Prostate gland (tissue), 2 donors: ENCODE measurements at regions not wholly inside any gene's neighbourhood (a gene's known extent, or its start where the extent isn't known, plus 50 kb on each side); places are given as distances from the start of the nearest gene placed in this dataset.

Source experiments
- DNase-seq: peaks from one replicate; pipeline ENCODE4 v3.0.0-alpha.2; 2019; ENCODE audit warnings: low spot score
- H3K27ac ChIP-seq, 2 donors: fragments of 200-600 bp; sonication (generic); 2 replicates each; pipeline ENCODE4 v1.5.1; 2017 to 2019
- H3K27me3 ChIP-seq: fragments of 200-600 bp; sonication (generic); replicated peaks from 2 replicates; pipeline ENCODE4 v1.5.1; 2019; ENCODE audit not compliant: insufficient read depth
- H3K36me3 ChIP-seq, 2 donors: fragments of 200-600 bp; sonication (generic); 1 replicate in 1 of 2; 2 replicates in 1 of 2; pipeline versions ENCODE4 v1.5.1 to v1.8.1; 2017 to 2019
- H3K4me1 ChIP-seq: fragments of 200-600 bp; sonication (generic); replicated peaks from 2 replicates; pipeline ENCODE4 v1.5.1; 2019
- H3K4me3 ChIP-seq, 2 donors: fragments of 200-600 bp; sonication (generic); 2 replicates each; pipeline ENCODE4 v1.5.1; 2017 to 2019
- H3K9me3 ChIP-seq: fragments of 200-600 bp; sonication (generic); 2 replicates; pipeline ENCODE4 v1.5.1; 2017
- CTCF ChIP-seq, 4 experiments: fragments of 200-600 bp in 2 of 4; fragments of 450-650 bp in 2 of 4; sonication (generic) in 2 of 4; IDR thresholded peaks; 1 replicate in 3 of 4; 2 replicates in 1 of 4; pipeline ENCODE4 v1.5.1; 2016 to 2019; ENCODE audit warnings: antibody characterized with exemption in 4 of 4, mild to moderate bottlenecking in 2 of 4, moderate library complexity in 2 of 4
- POLR2A ChIP-seq: fragments of 450-650 bp; IDR thresholded peaks from one replicate; pipeline ENCODE4 v1.6.1; 2016; ENCODE audit warnings: antibody characterized with exemption, mild to moderate bottlenecking
- POLR2AphosphoS5 ChIP-seq: sonication (generic); formaldehyde crosslinking; IDR thresholded peaks from one replicate; pipeline ENCODE4 v1.6.1; 2017; ENCODE audit warnings: antibody characterized with exemption
- WGBS: methylation state at CpG from one replicate; pipeline ENCODE4 v1.1.5; 2018; 5-methylcytosine and 5-hydroxymethylcytosine counted together
- intact Hi-C: fragments of 100-400 bp; cut with DNase I; formaldehyde crosslinking; loops from one replicate; pipeline ENCODE4 v1.14.2; 2022

GRCh38 chr6:54681987-54682386, 164.6 kb upstream of the FAM83B start:
- Histone ChIP-seq H3K4me1 (no peaks in the 10 kb centered on the region), H3K9me3 (no peaks in the 10 kb centered on the region), H3K4me3 (no peak overlapping the region), H3K27ac (no peak overlapping the region), H3K36me3 (no peaks in the 10 kb centered on the region), H3K27me3 (no peaks in the 10 kb centered on the region)
- no peak for DNase-seq
- no peak for TF ChIP-seq POLR2A
- no peak for TF ChIP-seq CTCF (IDR thresholded peaks at IDR 0.05)
- no peak for TF ChIP-seq POLR2AphosphoS5
- intact Hi-C loops, result no loop called here
- 69% methylated on average over 4 of the region's 4 CpGs for WGBS

DNA sequence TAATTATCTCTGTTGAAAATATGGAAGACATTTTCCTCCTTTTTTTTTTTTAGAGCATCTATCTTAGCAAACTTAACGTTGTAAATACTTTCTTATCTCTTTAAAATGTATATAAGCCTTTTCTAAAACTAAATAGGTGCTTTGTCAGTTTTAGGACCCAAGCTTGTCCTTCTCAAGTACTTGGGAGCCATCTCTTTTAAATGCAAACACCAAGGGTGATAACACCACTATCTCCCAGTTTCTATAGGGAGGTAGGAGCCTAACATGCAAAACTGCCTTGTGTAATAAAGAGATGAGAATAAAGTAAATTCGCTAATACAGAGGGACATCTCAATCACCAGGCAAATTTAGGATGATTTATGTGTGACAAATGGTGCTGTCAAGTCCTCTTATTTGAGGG, 157.0 kb upstream of the FAM83B start:
- no peak overlapping the region for H3K27ac ChIP-seq
- no peaks in the 10 kb centered on the region for H3K27me3 ChIP-seq
- no peak overlapping the region for H3K4me3 ChIP-seq
- H3K9me3 ChIP-seq, result no peaks in the 10 kb centered on the region
- no peak for DNase-seq
- TF ChIP-seq POLR2A (no peak), POLR2AphosphoS5 (no peak), CTCF (IDR thresholded peaks at IDR 0.05) (no peak)
- WGBS, result 76% methylated on average over 2 of the region's 2 CpGs
- intact Hi-C loops, result no loop called here
- no peaks in the 10 kb centered on the region for H3K4me1 ChIP-seq
- H3K36me3 ChIP-seq, result no peaks in the 10 kb centered on the region

DNA sequence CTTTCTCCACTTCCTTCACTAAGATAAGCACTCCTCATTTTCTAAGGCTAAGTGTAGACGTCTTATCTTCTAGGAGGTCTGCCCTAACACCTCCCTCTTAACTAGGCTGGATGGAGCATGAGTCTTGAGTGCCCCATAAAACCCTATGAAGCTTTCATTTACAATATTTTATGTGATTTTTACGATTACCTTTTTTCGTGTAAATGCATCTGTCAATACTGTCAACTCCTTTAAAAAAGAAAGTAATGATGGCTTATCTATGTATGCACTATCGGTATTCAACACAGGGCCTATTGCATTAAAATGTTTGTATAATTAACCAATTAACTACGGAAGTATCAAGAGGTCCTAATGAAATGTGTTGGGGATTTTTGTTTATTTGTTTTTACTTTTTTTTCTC, 156.0 kb upstream of the FAM83B start:
- H3K27ac ChIP-seq, result no peak overlapping the region
- no peaks in the 10 kb centered on the region for H3K27me3 ChIP-seq
- TF ChIP-seq POLR2AphosphoS5, result no peak
- TF ChIP-seq CTCF (IDR thresholded peaks at IDR 0.05), result no peak
- no peak for TF ChIP-seq POLR2A
- intact Hi-C loops, result no loop called here
- 37% methylated on average over 5 of the region's 5 CpGs for WGBS
- no peaks in the 10 kb centered on the region for H3K9me3 ChIP-seq
- no peak overlapping the region for H3K4me3 ChIP-seq
- H3K36me3 ChIP-seq, result no peaks in the 10 kb centered on the region
- no peak for DNase-seq
- no peaks in the 10 kb centered on the region for H3K4me1 ChIP-seq

- no peaks in the 10 kb centered on the region for H3K36me3 ChIP-seq
- no peak overlapping the region for H3K4me3 ChIP-seq
- H3K9me3 ChIP-seq, result no peaks in the 10 kb centered on the region
- intact Hi-C loops, result no loop called here
- no peak for DNase-seq
- no peak overlapping the region for H3K27ac ChIP-seq
- H3K4me1 ChIP-seq, result no peaks in the 10 kb centered on the region
- no peaks in the 10 kb centered on the region for H3K27me3 ChIP-seq
- 99% methylated on average over 3 of the region's 3 CpGs for WGBS
- no peak for TF ChIP-seq CTCF (IDR thresholded peaks at IDR 0.05)
- no peak for TF ChIP-seq POLR2AphosphoS5
- TF ChIP-seq POLR2A, result no peak
These were observed 151.5 kb upstream of the FAM83B start for GRCh38 chr6:54694928-54695532.

GRCh38 chr6:54695815-54696214, 150.8 kb upstream of the FAM83B start:
- WGBS, result 77% methylated on average over 3 of the region's 3 CpGs
- DNase-seq, result no peak
- Histone ChIP-seq H3K36me3 (no peaks in the 10 kb centered on the region), H3K27me3 (no peaks in the 10 kb centered on the region), H3K4me1 (no peaks in the 10 kb centered on the region), H3K27ac (no peak overlapping the region), H3K9me3 (no peaks in the 10 kb centered on the region), H3K4me3 (no peak overlapping the region)
- intact Hi-C loops, result no loop called here
- no peak for TF ChIP-seq POLR2AphosphoS5
- TF ChIP-seq POLR2A, result no peak
- no peak for TF ChIP-seq CTCF (IDR thresholded peaks at IDR 0.05)
